ENCODE measurements at regions not wholly inside any gene's neighbourhood (a gene's known extent, or its start where the extent isn't known, plus 50 kb on each side); places are given as distances from the start of the nearest gene placed in this dataset.

DNA sequence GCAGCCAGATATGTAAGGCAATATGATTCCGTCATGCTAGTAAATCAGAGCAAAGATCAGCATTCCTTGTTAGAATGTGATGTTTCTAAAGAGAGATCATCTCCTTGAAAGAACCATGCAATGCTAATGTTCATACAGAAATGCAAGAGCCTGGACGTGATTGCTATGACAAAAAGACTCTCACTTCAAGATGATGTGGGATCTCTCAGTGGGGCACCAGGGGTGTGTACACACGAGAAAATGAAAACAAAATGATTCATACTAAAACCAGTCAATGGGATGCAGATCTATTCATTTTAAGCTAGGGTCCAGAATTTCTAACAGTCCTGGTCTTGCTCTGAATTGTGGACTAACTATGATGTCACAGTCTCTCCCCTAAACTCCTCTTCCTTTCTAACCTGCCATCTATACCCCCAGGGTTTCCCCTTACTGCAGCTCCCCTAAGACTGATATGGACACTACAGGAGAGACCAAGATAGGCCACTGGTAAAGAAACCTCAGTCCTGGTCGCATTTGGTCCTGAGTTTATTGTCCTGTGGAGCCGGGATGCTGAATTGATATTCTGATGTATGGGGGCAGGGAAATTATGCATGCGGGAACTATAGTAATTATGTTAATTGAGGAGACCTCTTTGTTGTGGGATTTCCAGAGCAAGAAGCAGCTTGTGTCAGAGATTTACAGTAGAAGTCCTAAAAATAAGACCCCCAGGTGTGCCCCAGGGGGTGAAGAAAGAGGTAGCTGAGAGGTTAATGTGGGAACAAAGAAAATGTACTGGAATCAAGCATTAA is 179.0 kb downstream of the PMP22 start:
- no peak for DNase-seq (ENCODE audit: low spot score in 2 of 2)
- no peaks in the 10 kb centered on the region for H3K9me3 Mint-ChIP-seq
- no peaks in the 10 kb centered on the region for H3K36me3 Mint-ChIP-seq
- H3K27ac Mint-ChIP-seq, result no peak overlapping the region
- no peak for ATAC-seq

DNA sequence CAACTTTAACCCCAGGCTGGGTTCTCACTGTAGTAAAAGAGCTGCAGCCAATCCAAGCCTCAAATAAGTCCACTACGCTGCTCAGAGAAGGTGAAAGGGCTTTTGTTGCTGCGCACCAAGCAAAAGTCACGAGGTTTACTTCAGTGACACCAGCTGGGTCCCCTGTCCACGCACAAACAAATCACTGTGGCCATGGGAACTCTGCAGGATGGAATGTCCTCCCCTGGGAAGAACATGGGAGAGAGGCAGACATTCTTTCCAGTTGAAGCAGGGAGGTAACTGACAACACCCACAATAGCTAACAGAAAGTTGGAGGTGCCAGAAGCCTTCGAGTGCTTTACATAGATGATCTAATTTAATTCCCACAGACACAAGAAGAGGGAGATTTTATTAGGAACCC is 181.9 kb downstream of the PMP22 start:
- Mint-ChIP-seq H3K27ac (no peak overlapping the region), H3K9me3 (no peaks in the 10 kb centered on the region), H3K36me3 (no peaks in the 10 kb centered on the region)
- DNase-seq (ENCODE audit: low spot score in 2 of 2), result no peak
- ATAC-seq, result no peak

DNA sequence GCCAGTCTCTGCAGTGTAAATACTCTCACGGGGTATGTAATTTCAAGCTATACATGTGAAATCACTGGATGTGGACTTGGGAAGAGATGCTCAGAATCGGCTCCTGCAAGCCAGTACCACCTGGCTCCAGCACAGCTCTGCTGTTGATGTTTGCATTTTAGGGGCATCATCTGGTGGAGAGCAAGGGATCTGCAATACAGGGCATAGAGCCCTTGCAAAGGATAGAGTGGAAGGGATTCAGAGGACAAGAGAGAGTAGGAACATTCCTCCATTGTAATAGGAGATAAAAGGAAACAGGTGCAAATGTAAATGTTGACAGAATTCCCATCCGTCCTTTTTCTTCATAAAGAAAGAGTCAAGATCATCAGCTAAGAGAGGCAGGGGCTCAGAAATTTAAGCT is 184.1 kb downstream of the PMP22 start:
- no peak for DNase-seq (ENCODE audit: low spot score in 2 of 2)
- ATAC-seq, result no peak
- H3K36me3 Mint-ChIP-seq, result no peaks in the 10 kb centered on the region
- no peak overlapping the region for H3K27ac Mint-ChIP-seq
- H3K9me3 Mint-ChIP-seq, result no peaks in the 10 kb centered on the region

DNA sequence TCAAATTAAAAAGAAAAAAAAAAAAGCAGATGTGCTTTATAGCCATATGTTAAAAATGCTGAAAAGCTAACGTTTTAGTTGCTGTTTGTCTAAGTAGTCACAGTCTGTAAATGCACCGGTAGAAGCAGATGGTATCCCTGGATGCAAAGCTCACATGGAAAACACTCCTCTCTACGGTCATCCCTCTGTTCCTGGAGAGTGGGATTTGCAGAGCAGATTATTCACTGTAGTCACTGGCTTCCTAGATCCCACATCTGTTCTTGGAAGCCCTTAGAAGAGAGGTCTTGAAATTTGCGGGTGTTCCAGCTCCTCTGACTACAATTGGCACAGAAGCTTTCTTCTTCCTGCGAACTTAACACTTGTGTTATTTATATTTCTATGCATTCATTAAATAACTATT is 186.6 kb downstream of the PMP22 start:
- no peak for ATAC-seq
- Mint-ChIP-seq H3K27ac (no peak overlapping the region), H3K36me3 (no peaks in the 10 kb centered on the region), H3K9me3 (no peaks in the 10 kb centered on the region)
- DNase-seq (ENCODE audit: low spot score in 2 of 2), result no peak

DNA sequence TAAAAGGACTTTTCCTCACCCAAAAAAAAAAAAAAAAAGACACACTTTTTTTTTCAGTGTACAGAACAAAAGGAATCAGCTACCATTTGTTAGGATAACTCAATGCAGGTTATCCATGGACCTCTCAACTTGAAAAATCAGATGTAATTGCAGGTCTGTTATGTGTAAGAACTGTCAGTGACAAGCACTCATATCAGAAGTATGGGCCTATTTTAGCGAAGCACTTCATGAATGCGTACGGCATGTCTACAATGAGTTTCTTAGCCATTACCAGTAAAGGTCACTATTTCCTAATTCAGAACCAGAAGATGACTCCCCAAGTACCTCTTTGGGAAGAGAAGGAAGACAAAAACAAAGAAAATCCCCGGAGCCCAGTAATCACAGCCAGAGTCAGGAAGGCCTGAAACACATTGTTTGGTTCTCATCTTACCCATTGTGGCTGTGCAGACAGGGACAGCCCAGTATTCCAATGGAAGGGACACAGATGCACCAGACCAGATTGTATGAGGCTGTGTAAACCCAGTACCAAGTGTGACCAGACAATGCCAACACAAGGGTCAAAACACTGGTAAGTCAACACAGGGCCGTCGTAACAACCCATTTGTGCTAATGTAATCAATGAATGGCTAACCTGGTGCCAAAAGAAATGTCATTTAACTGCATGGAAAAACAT is 188.0 kb downstream of the PMP22 start:
- DNase-seq (ENCODE audit: low spot score in 2 of 2) (no peak), ATAC-seq (no peak)
- H3K36me3 Mint-ChIP-seq, result no peaks in the 10 kb centered on the region
- no peaks in the 10 kb centered on the region for H3K9me3 Mint-ChIP-seq
- H3K27ac Mint-ChIP-seq, result no peak overlapping the region

DNA sequence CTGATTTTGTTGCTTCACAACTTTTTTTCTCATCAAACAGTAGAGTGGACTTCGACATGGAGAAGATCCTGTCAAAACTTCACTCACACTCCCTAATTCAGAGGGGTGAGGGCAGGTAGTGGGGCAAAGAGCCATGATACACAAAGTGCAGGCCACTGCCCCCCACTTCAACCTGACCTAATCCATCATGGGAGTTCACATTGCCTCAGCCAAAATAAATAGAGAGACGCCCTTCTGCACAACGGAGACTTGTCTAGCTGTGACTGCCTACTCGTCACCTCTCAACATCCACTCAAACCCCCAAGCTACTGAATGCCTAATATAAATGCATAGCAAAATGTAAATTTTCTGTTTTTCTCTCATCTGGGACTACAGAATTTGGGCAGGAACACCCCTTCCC is 213.2 kb downstream of the PMP22 start:
- H3K9me3 Mint-ChIP-seq, result peaks cover 0 to 7% of the 10 kb centered on the region in 2 donors
- no peak overlapping the region for H3K27ac Mint-ChIP-seq
- DNase-seq (ENCODE audit: low spot score in 2 of 2), result no peak
- H3K36me3 Mint-ChIP-seq, result no peaks in the 10 kb centered on the region
- ATAC-seq, result no peak

DNA sequence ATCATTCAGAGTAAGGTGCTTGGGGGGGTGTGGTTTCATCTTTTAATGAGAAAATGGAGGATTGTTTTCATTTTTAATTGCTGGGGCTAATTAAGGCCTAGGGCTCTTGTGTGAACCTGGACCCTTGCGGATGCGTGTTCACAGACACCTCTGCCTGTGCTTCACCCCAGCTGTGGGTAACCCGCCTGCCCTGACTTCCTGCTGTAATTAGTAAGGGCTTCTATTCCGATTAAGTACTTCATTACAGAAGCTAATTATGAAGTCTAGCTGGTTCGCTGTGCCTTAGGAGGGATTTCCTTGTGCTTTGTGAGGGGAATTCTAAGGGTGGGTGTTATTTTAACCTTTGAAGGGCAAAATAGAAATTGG is 215.3 kb downstream of the PMP22 start:
- H3K27ac Mint-ChIP-seq, result no peak overlapping the region
- ATAC-seq, result no peak
- H3K36me3 Mint-ChIP-seq, result no peaks in the 10 kb centered on the region

DNA sequence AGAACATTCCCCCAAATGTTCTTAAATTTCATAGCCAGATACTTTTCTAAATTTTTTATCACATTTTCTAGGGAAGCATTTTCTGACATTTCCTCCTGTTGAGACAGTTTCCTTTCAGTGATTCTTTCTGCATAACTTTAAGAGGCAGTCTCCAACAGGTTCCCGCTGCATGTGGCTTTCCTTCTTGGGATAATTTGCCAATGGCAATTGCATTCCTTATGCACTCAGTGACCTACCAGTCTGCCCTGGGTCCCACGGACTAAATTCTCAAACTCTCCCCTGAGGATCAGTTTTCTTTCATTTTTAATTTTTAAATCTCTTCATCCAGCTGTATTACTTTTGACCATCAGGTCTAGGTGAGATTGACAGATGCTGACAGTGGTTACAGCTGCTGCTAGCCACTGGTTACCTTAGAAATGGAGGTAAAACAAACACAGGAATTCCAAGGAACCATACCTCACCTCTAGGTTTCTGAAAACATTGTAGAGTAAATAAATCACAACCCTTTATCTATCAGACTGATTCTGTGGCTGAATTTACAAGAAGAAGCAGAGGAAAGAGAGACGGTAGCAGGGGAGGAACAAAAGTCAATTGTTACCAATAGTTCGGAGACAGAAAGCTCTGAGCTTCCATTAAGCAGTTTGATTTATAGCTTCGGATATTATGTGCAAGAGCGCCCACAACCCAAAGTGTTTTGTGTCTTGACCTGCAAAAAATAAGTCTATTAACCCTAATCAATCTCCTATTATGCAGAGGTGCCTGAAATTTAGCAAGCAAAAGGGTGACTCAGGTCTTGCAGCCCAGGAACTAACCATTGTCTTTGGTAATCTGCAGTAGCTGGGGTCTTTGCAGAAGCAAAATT is 216.0 kb downstream of the PMP22 start:
- H3K9me3 Mint-ChIP-seq, result peaks cover 0 to 3% of the 10 kb centered on the region in 2 donors
- no peaks in the 10 kb centered on the region for H3K36me3 Mint-ChIP-seq
- DNase-seq (ENCODE audit: low spot score in 2 of 2) (no peak), ATAC-seq (no peak)
- H3K27ac Mint-ChIP-seq, result no peak overlapping the region

More for the DNA sequence above, 215.3 kb downstream of the PMP22 start:
- DNase-seq (ENCODE audit: low spot score in 2 of 2), result no peak
- H3K9me3 Mint-ChIP-seq, result peaks cover 0 to 1% of the 10 kb centered on the region in 2 donors

DNA sequence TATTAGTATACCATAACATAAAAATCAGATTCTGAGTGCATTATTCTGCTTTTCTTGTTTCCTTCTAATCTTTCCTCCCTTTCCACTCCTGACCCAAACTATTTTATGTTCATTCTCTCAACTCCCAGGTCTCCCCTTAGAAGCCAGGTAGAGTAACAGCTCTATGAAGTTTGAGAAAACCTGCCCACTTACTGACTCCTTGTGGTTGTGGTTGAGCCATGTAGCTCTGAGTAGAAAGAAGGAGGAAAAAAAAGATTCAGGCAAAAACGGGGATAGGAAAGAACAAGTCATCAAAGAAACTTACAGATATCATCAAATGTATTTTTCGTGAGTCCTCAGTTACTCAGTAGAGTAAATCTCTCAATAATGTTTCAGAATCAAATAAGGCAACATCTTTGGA is 216.7 kb downstream of the PMP22 start:
- Mint-ChIP-seq H3K27ac (no peak overlapping the region), H3K9me3 (peaks cover 0 to 3% of the 10 kb centered on the region in 2 donors), H3K36me3 (no peaks in the 10 kb centered on the region)
- ATAC-seq, result no peak
- no peak for DNase-seq (ENCODE audit: low spot score in 2 of 2)

DNA sequence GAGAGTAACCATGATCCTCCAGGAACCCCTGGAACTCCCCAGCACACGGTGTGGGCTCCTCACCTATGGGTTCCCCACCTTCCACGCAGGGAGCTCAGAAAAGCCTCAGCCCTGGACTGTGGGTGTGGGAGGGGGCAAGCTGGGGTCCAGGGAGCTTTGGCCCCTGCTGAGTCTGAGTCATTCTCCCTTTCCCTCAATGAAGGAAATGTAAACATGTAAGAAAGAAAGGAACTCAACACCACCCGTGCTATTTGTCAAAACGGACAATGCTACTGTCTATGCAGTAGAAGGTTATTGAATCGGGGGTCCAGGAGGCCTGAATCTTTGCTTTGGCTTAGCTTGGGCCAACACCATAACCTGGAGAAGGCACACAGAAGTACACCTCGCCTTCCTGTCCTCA is 222.8 kb downstream of the PMP22 start:
- H3K36me3 Mint-ChIP-seq, result no peaks in the 10 kb centered on the region
- no peak for ATAC-seq
- peaks cover 0 to 3% of the 10 kb centered on the region in 2 donors for H3K9me3 Mint-ChIP-seq
- H3K27ac Mint-ChIP-seq, result no peak overlapping the region
- DNase-seq (ENCODE audit: low spot score in 2 of 2), result no peak

DNA sequence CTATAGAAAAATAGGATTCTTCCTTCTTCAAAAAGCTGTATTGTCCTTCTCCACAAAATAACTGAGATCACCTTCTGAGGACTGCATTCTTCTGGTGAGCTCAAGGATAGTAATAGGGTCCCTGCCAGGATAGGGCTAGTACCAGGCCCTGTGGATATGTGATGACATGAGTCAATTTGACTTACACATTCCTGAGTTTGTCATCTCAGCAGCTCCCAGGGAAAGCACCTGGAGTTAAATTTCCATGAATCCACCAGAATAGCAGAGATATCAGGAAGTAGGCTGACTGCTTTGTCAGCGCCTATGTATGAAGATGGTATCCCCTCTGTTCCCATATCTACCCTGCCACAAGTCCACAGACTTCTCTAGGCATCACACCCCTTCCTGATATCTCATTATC is 225.8 kb downstream of the PMP22 start:
- peaks cover 0 to 2% of the 10 kb centered on the region in 2 donors for H3K9me3 Mint-ChIP-seq
- no peak for ATAC-seq
- no peaks in the 10 kb centered on the region for H3K36me3 Mint-ChIP-seq
- no peak overlapping the region for H3K27ac Mint-ChIP-seq
- no peak for DNase-seq (ENCODE audit: low spot score in 2 of 2)

DNA sequence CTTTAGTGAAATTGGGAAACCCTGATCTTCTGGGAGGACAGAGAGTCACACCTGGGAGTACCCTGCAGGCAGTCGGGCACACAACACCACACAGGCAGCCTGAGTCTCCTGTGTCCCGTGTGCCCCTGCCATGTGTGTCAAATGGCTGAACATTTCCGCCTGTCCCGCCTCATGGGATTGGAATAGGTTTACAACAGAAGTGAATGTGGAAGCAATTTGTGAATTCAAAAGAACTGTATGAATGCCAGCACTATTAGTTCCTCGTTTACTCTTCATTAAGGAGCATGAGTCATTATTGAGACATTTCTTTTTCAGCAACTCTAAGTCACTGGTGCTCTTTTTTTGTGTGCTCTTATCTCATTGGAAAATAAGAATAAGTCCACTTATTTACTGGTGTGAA is 226.5 kb downstream of the PMP22 start:
- Mint-ChIP-seq H3K36me3 (no peaks in the 10 kb centered on the region), H3K27ac (no peak overlapping the region), H3K9me3 (no peaks in the 10 kb centered on the region)
- no peak for ATAC-seq
- no peak for DNase-seq (ENCODE audit: low spot score in 2 of 2)

DNA sequence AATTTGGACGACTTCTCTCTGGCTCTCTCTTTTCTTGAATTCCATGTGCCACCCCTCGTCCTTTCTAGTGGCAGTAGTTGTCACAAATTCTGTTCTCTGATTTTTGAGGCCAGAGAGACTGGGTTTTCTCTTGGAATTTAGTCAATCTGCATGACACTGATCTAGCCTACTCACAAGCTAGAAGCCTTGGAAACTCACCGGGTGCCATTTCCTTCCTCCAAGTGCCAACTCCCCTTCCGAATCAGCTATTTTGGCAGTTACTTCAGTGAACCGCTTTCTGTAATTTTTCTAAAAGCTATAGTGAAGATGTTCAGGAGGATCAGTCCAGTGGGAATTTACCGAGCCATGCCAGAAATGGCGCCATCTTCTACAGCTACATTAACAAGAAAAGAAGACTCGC is 228.9 kb downstream of the PMP22 start:
- ATAC-seq (no peak), DNase-seq (ENCODE audit: low spot score in 2 of 2) (no peak)
- no peak overlapping the region for H3K27ac Mint-ChIP-seq
- no peaks in the 10 kb centered on the region for H3K9me3 Mint-ChIP-seq
- no peaks in the 10 kb centered on the region for H3K36me3 Mint-ChIP-seq

DNA sequence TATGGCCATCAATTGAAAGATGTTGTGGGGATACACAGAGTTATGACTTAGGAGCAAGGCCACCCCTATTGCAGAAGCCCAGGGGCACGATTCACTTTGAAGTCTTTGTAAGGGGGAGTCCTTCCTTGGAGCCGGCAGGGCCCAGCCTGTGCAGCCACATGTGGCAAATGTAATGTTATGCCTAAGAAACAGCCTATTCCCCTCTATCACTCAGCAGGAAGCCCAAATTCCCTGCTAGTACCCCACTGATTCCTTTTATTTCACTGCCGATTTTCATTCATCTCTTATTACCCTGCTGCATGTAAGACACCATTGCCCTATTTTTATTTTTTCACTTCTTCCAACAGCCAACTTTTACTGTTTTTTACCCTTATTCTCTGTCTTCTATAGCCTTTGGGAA is 233.2 kb downstream of the PMP22 start:
- Mint-ChIP-seq H3K27ac (no peak overlapping the region), H3K9me3 (no peaks in the 10 kb centered on the region), H3K36me3 (no peaks in the 10 kb centered on the region)
- ATAC-seq, result no peak
- DNase-seq (ENCODE audit: low spot score in 2 of 2), result no peak

DNA sequence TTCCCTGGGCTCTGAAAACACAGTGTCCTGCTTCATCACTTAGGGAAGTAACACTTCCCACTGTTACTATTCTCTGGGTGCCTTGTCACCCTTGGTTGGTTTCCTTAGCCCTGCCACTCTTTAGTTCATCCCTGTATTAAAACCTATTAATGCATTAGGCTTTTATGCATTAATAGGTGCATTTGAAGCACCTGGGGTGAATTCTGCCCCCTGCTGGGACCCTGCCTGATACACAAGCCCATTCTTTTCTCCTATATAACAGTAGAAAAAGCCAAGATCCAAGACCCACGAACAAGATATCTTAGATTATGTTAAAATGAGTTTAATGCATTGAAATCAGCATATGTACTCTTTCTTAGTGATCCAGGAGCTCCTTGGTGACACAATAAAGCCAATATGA is 235.7 kb downstream of the PMP22 start:
- Mint-ChIP-seq H3K27ac (no peak overlapping the region), H3K9me3 (no peaks in the 10 kb centered on the region), H3K36me3 (no peaks in the 10 kb centered on the region)
- no peak for ATAC-seq
- DNase-seq (ENCODE audit: low spot score in 2 of 2), result no peak

DNA sequence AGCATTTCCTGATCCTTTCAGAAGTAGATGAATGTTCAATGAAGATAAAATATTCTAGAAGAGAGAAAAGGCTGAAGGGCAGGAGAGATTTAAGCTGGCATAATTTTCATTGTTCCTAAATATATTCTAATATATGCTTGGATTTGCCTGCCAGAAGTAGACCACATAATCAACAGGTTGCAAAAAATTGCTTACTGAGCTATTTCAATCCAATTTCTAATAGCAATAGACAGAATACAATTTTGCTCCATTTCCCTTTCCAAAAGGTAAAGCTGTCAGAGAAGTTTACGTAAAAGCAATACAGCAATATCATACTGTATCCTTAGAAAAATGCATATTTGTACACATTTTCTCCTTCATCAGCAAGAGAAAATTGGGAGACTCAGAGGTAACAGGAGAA is 237.3 kb downstream of the PMP22 start:
- DNase-seq (ENCODE audit: low spot score in 2 of 2) (no peak), ATAC-seq (no peak)
- Mint-ChIP-seq H3K36me3 (no peaks in the 10 kb centered on the region), H3K9me3 (no peaks in the 10 kb centered on the region), H3K27ac (no peak overlapping the region)

DNA sequence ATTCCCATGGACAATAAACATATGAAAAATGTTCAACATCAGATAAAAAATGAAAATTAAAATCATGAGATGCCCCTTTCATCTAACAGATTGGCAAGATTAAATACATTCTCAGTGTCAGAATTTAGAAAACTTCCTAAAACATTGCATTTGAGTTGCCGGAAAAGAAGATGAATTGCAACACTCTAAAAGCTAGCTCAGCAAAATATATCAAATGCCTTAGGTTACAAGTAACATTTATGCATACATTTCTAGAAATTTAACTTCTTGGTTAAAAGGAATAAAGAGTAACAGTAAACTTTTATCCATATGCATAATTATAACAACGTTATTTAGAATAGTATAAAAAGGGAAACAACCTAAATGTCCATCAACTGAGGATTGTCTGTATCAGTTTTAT is 239.0 kb downstream of the PMP22 start:
- DNase-seq (ENCODE audit: low spot score in 2 of 2), result no peak
- H3K27ac Mint-ChIP-seq, result no peak overlapping the region
- no peak for ATAC-seq
- no peaks in the 10 kb centered on the region for H3K9me3 Mint-ChIP-seq
- H3K36me3 Mint-ChIP-seq, result no peaks in the 10 kb centered on the region
